Gastrocnemius medialis (tissue), 4 donors: ENCODE measurements at regions not wholly inside any gene's neighbourhood (a gene's known extent, or its start where the extent isn't known, plus 50 kb on each side); places are given as distances from the start of the nearest gene placed in this dataset.

Experiments used
- POLR2A ChIP-seq, 2 donors: fragments of 450-650 bp; IDR thresholded peaks; one replicate each; pipeline ENCODE4 v1.6.1; 2017; ENCODE audit warnings: antibody characterized with exemption in 2 of 2, mild to moderate bottlenecking in 2 of 2, moderate library complexity in 2 of 2
- TF ChIP-seq, protein P1 (sequence below), 5 experiments: fragments of 450-650 bp in 3 of 5; fragments of 200-600 bp in 2 of 5; sonication (generic) in 2 of 5; IDR thresholded peaks in 4 of 5; conservative IDR thresholded peaks in 1 of 5; 1 replicate in 4 of 5; 2 replicates in 1 of 5; pipeline ENCODE4 v1.5.1; 2016 to 2019; ENCODE audit warnings: antibody characterized with exemption in 5 of 5, mild to moderate bottlenecking in 3 of 5, moderate library complexity in 3 of 5

DNA sequence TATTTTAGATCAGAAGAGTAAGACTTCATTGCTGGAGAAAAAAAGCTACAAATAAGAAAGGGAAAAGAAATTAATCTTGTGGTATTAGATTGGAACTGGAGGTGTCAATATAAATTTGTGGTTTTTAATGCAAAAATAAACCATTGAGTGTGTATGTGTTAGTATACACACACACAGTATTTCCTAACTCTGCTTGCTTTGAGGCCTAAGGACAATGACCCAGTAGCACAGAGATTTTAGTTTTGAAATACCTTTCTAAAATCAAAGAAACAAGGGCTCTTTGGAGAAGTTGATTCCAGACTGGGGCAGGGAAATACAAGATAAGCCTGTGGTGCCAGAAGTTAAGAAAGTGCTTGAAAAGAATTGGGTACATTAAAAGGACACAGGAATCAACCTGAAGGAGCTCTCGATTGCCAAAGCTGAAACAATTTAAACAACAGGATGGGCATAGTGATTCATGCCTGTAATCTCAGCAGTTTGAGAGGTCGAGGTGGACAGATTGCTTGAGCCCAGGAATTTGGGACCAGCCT is 84.6 kb upstream of the DTNBP1 start:
- TF ChIP-seq, protein P1, sequence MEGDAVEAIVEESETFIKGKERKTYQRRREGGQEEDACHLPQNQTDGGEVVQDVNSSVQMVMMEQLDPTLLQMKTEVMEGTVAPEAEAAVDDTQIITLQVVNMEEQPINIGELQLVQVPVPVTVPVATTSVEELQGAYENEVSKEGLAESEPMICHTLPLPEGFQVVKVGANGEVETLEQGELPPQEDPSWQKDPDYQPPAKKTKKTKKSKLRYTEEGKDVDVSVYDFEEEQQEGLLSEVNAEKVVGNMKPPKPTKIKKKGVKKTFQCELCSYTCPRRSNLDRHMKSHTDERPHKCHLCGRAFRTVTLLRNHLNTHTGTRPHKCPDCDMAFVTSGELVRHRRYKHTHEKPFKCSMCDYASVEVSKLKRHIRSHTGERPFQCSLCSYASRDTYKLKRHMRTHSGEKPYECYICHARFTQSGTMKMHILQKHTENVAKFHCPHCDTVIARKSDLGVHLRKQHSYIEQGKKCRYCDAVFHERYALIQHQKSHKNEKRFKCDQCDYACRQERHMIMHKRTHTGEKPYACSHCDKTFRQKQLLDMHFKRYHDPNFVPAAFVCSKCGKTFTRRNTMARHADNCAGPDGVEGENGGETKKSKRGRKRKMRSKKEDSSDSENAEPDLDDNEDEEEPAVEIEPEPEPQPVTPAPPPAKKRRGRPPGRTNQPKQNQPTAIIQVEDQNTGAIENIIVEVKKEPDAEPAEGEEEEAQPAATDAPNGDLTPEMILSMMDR (IDR thresholded peaks at IDR 0.05 in 4 of 5, conservative IDR thresholded peaks at IDR 0.05 in 1 of 5), result no peak
- no peak for TF ChIP-seq POLR2A (IDR thresholded peaks at IDR 0.05)
